Skeletal muscle tissue (tissue), 3 donors: ENCODE measurements at regions not wholly inside any gene's neighbourhood (a gene's known extent, or its start where the extent isn't known, plus 50 kb on each side); places are given as distances from the start of the nearest gene placed in this dataset.

Experiments
- H3K27ac ChIP-seq: one replicate; pipeline ENCODE4 v1.7.0; 2013; ENCODE audit warnings: mild to moderate bottlenecking, low read depth, low read length, inconsistent platforms
- H3K27me3 ChIP-seq, 3 donors: one replicate each; pipeline ENCODE4 v1.7.0; 2013; ENCODE audit warnings: low read length in 3 of 3; ENCODE audit not compliant: control insufficient read depth in 3 of 3, insufficient read depth in 3 of 3
- H3K36me3 ChIP-seq, 3 donors: one replicate each; pipeline ENCODE4 v1.7.0; 2013; ENCODE audit warnings: low read length in 3 of 3; ENCODE audit not compliant: control insufficient read depth in 3 of 3, insufficient read depth in 3 of 3
- H3K4me1 ChIP-seq, 3 donors: one replicate each; pipeline ENCODE4 v1.7.0; 2013; ENCODE audit warnings: low read length in 3 of 3, mild to moderate bottlenecking in 3 of 3; ENCODE audit not compliant: control insufficient read depth in 3 of 3, insufficient read depth in 3 of 3
- H3K4me3 ChIP-seq, 3 donors: one replicate each; pipeline ENCODE4 v1.7.0; 2013; ENCODE audit warnings: low read length in 3 of 3
- H3K9ac ChIP-seq, 3 donors: one replicate each; pipeline ENCODE4 v1.7.0; 2013; ENCODE audit warnings: low read length in 3 of 3, mild to moderate bottlenecking in 3 of 3, moderate library complexity in 2 of 3, low read depth in 1 of 3
- H3K9me3 ChIP-seq, 3 donors: one replicate each; pipeline ENCODE4 v1.7.0; 2013; ENCODE audit warnings: low read length in 3 of 3; ENCODE audit not compliant: control insufficient read depth in 3 of 3
- donor health status: Osteomylitis.

GRCh38 chr16:64740261-64740660 lies 381.6 kb downstream of the CDH11 start:
- Histone ChIP-seq H3K36me3 (no peaks in the 10 kb centered on the region), H3K27me3 (no peaks in the 10 kb centered on the region), H3K4me1 (no peaks in the 10 kb centered on the region), H3K4me3 (no peak overlapping the region), H3K9me3 (no peaks in the 10 kb centered on the region), H3K9ac (no peak overlapping the region), H3K27ac (no peak overlapping the region)

GRCh38 chr16:64738321-64738960 lies 383.4 kb downstream of the CDH11 start:
- H3K9ac ChIP-seq: no peak overlapping the region
- H3K36me3 ChIP-seq: no peaks in the 10 kb centered on the region
- no peak overlapping the region for H3K27ac ChIP-seq
- H3K27me3 ChIP-seq: no peaks in the 10 kb centered on the region
- no peak overlapping the region for H3K4me3 ChIP-seq
- H3K9me3 ChIP-seq: no peaks in the 10 kb centered on the region
- no peaks in the 10 kb centered on the region for H3K4me1 ChIP-seq

- H3K9me3 ChIP-seq: no peaks in the 10 kb centered on the region
- no peaks in the 10 kb centered on the region for H3K36me3 ChIP-seq
- no peak overlapping the region for H3K4me3 ChIP-seq
- no peaks in the 10 kb centered on the region for H3K27me3 ChIP-seq
- H3K4me1 ChIP-seq: no peaks in the 10 kb centered on the region
- no peak overlapping the region for H3K9ac ChIP-seq
- no peak overlapping the region for H3K27ac ChIP-seq
Measured at GRCh38 chr16:64736857-64737256, 385.0 kb downstream of the CDH11 start.

DNA sequence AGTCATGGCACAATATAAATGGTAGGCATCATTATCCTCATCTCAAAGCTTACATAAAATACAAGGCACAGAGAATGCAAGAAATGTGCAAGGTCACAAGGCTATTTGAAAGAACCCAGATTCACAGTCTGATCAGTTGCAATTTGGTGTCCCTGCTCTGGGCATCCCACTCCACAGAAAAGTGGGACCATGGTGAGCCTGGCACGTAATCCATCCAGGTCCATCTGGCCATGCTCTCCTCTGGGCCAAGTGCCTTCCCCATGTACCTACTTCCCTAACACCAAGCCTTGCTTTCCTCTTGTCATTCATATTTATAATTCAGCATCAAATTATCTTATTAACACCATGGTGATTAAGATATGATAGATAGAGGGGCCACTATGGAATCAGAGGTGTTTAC lies 390.0 kb downstream of the CDH11 start:
- no peaks in the 10 kb centered on the region for H3K9me3 ChIP-seq
- H3K27me3 ChIP-seq: no peaks in the 10 kb centered on the region
- H3K27ac ChIP-seq: no peak overlapping the region
- H3K4me3 ChIP-seq: no peak overlapping the region
- no peaks in the 10 kb centered on the region for H3K4me1 ChIP-seq
- no peak overlapping the region for H3K9ac ChIP-seq
- no peaks in the 10 kb centered on the region for H3K36me3 ChIP-seq

GRCh38 chr16:64730261-64730660 lies 391.6 kb downstream of the CDH11 start:
- no peak overlapping the region for H3K9ac ChIP-seq
- no peaks in the 10 kb centered on the region for H3K4me1 ChIP-seq
- H3K36me3 ChIP-seq: no peaks in the 10 kb centered on the region
- H3K4me3 ChIP-seq: no peak overlapping the region
- H3K9me3 ChIP-seq: no peaks in the 10 kb centered on the region
- H3K27me3 ChIP-seq: no peaks in the 10 kb centered on the region
- no peak overlapping the region for H3K27ac ChIP-seq

DNA sequence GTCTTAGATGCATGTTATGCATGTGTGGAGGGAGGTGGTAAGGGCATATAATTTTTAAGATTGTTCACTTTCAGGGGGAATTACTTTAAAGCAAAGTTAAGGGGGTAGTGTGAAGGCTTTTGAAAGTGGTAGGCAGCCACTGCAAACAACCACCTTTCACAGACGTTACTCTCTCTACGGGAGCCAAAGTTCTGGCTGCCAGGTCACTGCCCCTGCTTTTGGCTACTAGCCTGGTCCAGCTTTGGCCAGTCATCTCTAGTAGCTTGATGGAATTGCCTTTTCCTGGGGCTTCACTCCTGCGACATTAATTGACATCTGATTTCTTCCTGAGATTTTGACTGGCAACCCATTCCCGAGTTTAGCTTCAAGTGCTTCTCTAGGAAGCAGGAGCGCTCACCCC lies 397.5 kb downstream of the CDH11 start:
- no peak overlapping the region for H3K9ac ChIP-seq
- H3K9me3 ChIP-seq: no peaks in the 10 kb centered on the region
- H3K27me3 ChIP-seq: no peaks in the 10 kb centered on the region
- no peaks in the 10 kb centered on the region for H3K4me1 ChIP-seq
- H3K4me3 ChIP-seq: no peak overlapping the region
- H3K27ac ChIP-seq: no peak overlapping the region
- H3K36me3 ChIP-seq: no peaks in the 10 kb centered on the region

GRCh38 chr16:64718486-64718885 lies 403.4 kb downstream of the CDH11 start:
- no peak overlapping the region for H3K27ac ChIP-seq
- H3K4me3 ChIP-seq: no peak overlapping the region
- H3K9ac ChIP-seq: no peak overlapping the region
- H3K4me1 ChIP-seq: no peaks in the 10 kb centered on the region
- H3K9me3 ChIP-seq: no peaks in the 10 kb centered on the region
- no peaks in the 10 kb centered on the region for H3K27me3 ChIP-seq
- no peaks in the 10 kb centered on the region for H3K36me3 ChIP-seq

DNA sequence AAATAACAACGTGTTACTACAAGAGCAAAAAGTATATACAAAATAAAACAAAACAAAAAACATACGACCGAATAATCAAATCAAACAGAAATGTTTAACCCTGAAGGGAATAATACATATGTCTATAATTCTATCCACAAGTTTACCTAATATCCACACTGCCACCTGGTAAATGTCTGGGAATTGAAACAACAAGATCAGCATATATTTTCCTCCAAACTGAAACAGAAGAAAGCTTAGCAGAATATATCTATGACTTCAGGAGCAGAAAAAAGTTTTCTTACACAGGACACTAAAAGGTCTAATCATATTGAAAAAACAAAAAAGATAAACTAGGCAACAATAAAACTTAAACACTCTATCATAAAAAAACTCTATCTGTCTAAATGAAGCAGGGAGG lies 404.0 kb downstream of the CDH11 start:
- Histone ChIP-seq H3K9me3 (no peaks in the 10 kb centered on the region), H3K27ac (no peak overlapping the region), H3K27me3 (no peaks in the 10 kb centered on the region), H3K4me1 (no peaks in the 10 kb centered on the region), H3K9ac (no peak overlapping the region), H3K4me3 (no peak overlapping the region), H3K36me3 (no peaks in the 10 kb centered on the region)

DNA sequence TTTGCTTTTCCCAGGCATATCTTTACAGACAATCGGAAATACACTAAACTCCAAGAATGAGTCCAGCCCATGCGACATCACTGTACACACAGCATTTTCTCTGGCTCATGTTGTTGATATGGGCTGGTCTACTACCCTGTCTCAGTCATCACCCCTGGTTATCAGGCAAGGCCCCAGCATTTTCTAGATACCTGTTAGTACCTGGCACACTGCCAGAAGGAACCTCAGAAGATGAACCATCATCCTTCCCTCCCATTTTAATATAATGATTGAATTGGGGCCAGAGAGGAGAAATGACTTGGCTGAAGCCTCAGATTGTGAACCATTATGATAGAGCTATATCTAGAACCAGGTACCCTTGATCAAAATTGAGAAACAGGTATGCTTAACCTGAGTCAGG lies 406.2 kb downstream of the CDH11 start:
- Histone ChIP-seq H3K9me3 (no peaks in the 10 kb centered on the region), H3K27me3 (no peaks in the 10 kb centered on the region), H3K4me3 (no peak overlapping the region), H3K4me1 (no peaks in the 10 kb centered on the region), H3K27ac (no peak overlapping the region), H3K36me3 (no peaks in the 10 kb centered on the region), H3K9ac (no peak overlapping the region)

DNA sequence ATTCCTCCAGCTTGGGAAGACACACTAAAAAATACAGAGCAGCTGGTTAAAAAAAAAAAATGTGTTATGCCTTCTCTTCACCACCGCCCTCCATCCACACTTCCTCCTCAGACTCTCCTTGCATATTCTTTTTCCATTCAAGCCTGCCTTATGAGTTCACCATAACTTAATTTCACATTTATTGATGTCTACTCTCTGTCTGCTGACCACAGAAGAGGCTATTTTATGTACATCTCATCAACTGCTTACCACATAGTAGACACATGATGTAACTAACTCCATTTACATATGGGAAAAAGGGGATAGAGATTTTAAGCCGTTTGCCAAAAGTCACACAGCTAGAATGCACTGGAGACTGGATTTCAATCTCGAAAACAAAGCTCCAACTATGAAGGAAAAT lies 409.8 kb downstream of the CDH11 start:
- H3K4me3 ChIP-seq: no peak overlapping the region
- no peaks in the 10 kb centered on the region for H3K27me3 ChIP-seq
- no peaks in the 10 kb centered on the region for H3K4me1 ChIP-seq
- no peak overlapping the region for H3K9ac ChIP-seq
- no peaks in the 10 kb centered on the region for H3K36me3 ChIP-seq
- no peaks in the 10 kb centered on the region for H3K9me3 ChIP-seq
- no peak overlapping the region for H3K27ac ChIP-seq

GRCh38 chr16:64711596-64711995 lies 410.3 kb downstream of the CDH11 start:
- Histone ChIP-seq H3K27me3 (no peaks in the 10 kb centered on the region), H3K36me3 (no peaks in the 10 kb centered on the region), H3K9me3 (no peaks in the 10 kb centered on the region), H3K4me3 (no peak overlapping the region), H3K4me1 (no peaks in the 10 kb centered on the region), H3K9ac (no peak overlapping the region), H3K27ac (no peak overlapping the region)
